Coronary artery (tissue), 2 donors: ENCODE measurements at regions not wholly inside any gene's neighbourhood (a gene's known extent, or its start where the extent isn't known, plus 50 kb on each side); places are given as distances from the start of the nearest gene placed in this dataset.

Experiments used
- DNase-seq: peaks from one replicate; pipeline ENCODE4 v3.0.0-alpha.2; 2017; ENCODE audit warnings: low spot score
- H3K27ac ChIP-seq, 2 donors: fragments of 200-600 bp; sonication (generic); one replicate each; pipeline ENCODE4 v1.5.1; 2016 to 2019
- H3K4me3 ChIP-seq: fragments of 200-600 bp; sonication (generic); 2 replicates; pipeline ENCODE4 v1.5.1; 2016; ENCODE audit warnings: mild to moderate bottlenecking, moderate library complexity
- CTCF ChIP-seq: fragments of 200-600 bp; sonication (generic); IDR thresholded peaks from one replicate; pipeline ENCODE4 v1.5.1; 2019; ENCODE audit warnings: antibody characterized with exemption

- H3K27ac ChIP-seq: no peak overlapping the region
- TF ChIP-seq CTCF: no peak
- H3K4me3 ChIP-seq: no peak overlapping the region
- DNase-seq: no peak
Measured at GRCh38 chr11:29564486-29564885, 452.3 kb downstream of the KCNA4 start.

GRCh38 chr11:29562183-29562582, 454.6 kb downstream of the KCNA4 start:
- H3K27ac ChIP-seq: no peak overlapping the region
- TF ChIP-seq CTCF: no peak
- DNase-seq: no peak
- no peak overlapping the region for H3K4me3 ChIP-seq

- Histone ChIP-seq H3K27ac (no peak overlapping the region), H3K4me3 (no peak overlapping the region)
- TF ChIP-seq CTCF: no peak
- DNase-seq: no peak
Measured at GRCh38 chr11:29553990-29554389, 462.8 kb downstream of the KCNA4 start.

- H3K4me3 ChIP-seq: no peak overlapping the region
- H3K27ac ChIP-seq: no peak overlapping the region
- no peak for TF ChIP-seq CTCF
- no peak for DNase-seq
Measured at GRCh38 chr11:29538339-29539036, 478.3 kb downstream of the KCNA4 start.

- no peak for TF ChIP-seq CTCF
- no peak overlapping the region for H3K4me3 ChIP-seq
- H3K27ac ChIP-seq: no peak overlapping the region
- no peak for DNase-seq
Measured at GRCh38 chr11:29534836-29535235, 482.0 kb downstream of the KCNA4 start.

GRCh38 chr11:29530961-29531360, 485.9 kb downstream of the KCNA4 start:
- TF ChIP-seq CTCF: no peak
- Histone ChIP-seq H3K27ac (no peak overlapping the region), H3K4me3 (no peak overlapping the region)
- no peak for DNase-seq

- H3K27ac ChIP-seq: no peak overlapping the region
- no peak for TF ChIP-seq CTCF
- no peak overlapping the region for H3K4me3 ChIP-seq
- no peak for DNase-seq
Measured at GRCh38 chr11:29527391-29527936, 489.4 kb downstream of the KCNA4 start.
